SK-N-SH treated with all-trans-retinoic acid at 6 μM for 48 hours (cell line): ENCODE measurements at regions not wholly inside any gene's neighbourhood (a gene's known extent, or its start where the extent isn't known, plus 50 kb on each side); places are given as distances from the start of the nearest gene placed in this dataset.

Experiments used
- ATAC-seq: fragments of 200-7000 bp; cut with Tn5 transposase; 3 replicates; pipeline ENCODE4 v1.9.1; 2020; ENCODE audit warnings: mild to moderate bottlenecking, moderate library complexity
- ARNTL ChIP-seq: fragments of 450-650 bp; formaldehyde crosslinking; IDR thresholded peaks from 2 replicates; pipeline ENCODE4 v1.5.0; 2020; ENCODE audit warnings: low read depth, mild to moderate bottlenecking, moderate library complexity, borderline replicate concordance
- BACH2 ChIP-seq: fragments of 250-450 bp; sonication (Bioruptor Pico); IDR thresholded peaks from 2 replicates; pipeline ENCODE4 v1.9.0; 2021; ENCODE audit warnings: mild to moderate bottlenecking, borderline replicate concordance
- CREB5 ChIP-seq: fragments of 250-450 bp; sonication (Bioruptor Pico); IDR thresholded peaks from 2 replicates; pipeline ENCODE4 v1.5.1; 2020; ENCODE audit warnings: low read depth, mild to moderate bottlenecking, moderate library complexity
- ESRRG ChIP-seq: fragments of 250-450 bp; sonication (Bioruptor Pico); IDR thresholded peaks from 2 replicates; pipeline ENCODE4 v1.6.1; 2021; ENCODE audit warnings: mild to moderate bottlenecking
- GLIS3 ChIP-seq: fragments of 250-450 bp; sonication (Bioruptor Pico); IDR thresholded peaks from 2 replicates; pipeline ENCODE4 v1.5.0; 2020; ENCODE audit warnings: mild to moderate bottlenecking, moderate library complexity
- ISL1 ChIP-seq: fragments of 250-450 bp; sonication (Bioruptor Pico); IDR thresholded peaks from 2 replicates; pipeline ENCODE4 v2.1.2; 2022; ENCODE audit warnings: mild to moderate bottlenecking, moderate library complexity
- OSR1 ChIP-seq: fragments of 250-450 bp; sonication (Bioruptor Pico); IDR thresholded peaks from 2 replicates; pipeline ENCODE4 v1.8.0; 2022; ENCODE audit warnings: moderate library complexity, mild to moderate bottlenecking, inconsistent platforms
- PPARA ChIP-seq: fragments of 250-450 bp; sonication (Bioruptor Pico); IDR thresholded peaks from 2 replicates; pipeline ENCODE4 v1.5.0; 2020; ENCODE audit warnings: mild to moderate bottlenecking, borderline replicate concordance
- RARB ChIP-seq: fragments of 250-450 bp; sonication (Bioruptor Pico); IDR thresholded peaks from 2 replicates; pipeline ENCODE4 v1.8.0; 2021; ENCODE audit warnings: mild to moderate bottlenecking, moderate library complexity
- SNAI2 ChIP-seq: fragments of 250-450 bp; sonication (Bioruptor Pico); IDR thresholded peaks from 2 replicates; pipeline ENCODE4 v1.5.0; 2020; ENCODE audit warnings: mild to moderate bottlenecking, moderate library complexity
- TCF4 ChIP-seq: fragments of 250-450 bp; sonication (Bioruptor Pico); IDR thresholded peaks from 2 replicates; pipeline ENCODE4 v1.8.0; 2021; ENCODE audit warnings: mild to moderate bottlenecking, moderate library complexity, borderline replicate concordance
- TOX ChIP-seq: fragments of 250-450 bp; sonication (Bioruptor Pico); IDR thresholded peaks from 2 replicates; pipeline ENCODE4 v1.8.0; 2021; ENCODE audit warnings: mild to moderate bottlenecking, moderate library complexity, borderline replicate concordance
- TSHZ2 ChIP-seq: fragments of 250-450 bp; sonication (Bioruptor Pico); IDR thresholded peaks from 2 replicates; pipeline ENCODE4 v1.5.0; 2020; ENCODE audit warnings: mild to moderate bottlenecking, moderate library complexity
- ZC3H10 ChIP-seq: fragments of 250-450 bp; sonication (Bioruptor Pico); IDR thresholded peaks from 2 replicates; pipeline ENCODE4 v1.5.1; 2021; ENCODE audit warnings: mild to moderate bottlenecking, moderate library complexity
- ZFP3 ChIP-seq: fragments of 250-450 bp; sonication (Bioruptor Pico); IDR thresholded peaks from 2 replicates; pipeline ENCODE4 v1.5.0; 2020; ENCODE audit warnings: mild to moderate bottlenecking, moderate library complexity
- ZFP30 ChIP-seq: fragments of 450-650 bp; formaldehyde crosslinking; IDR thresholded peaks from 2 replicates; pipeline ENCODE4 v1.5.0; 2022; ENCODE audit warnings: mild to moderate bottlenecking, moderate library complexity
- ZNF565 ChIP-seq: fragments of 450-650 bp; formaldehyde crosslinking; conservative IDR thresholded peaks from 2 replicates; pipeline ENCODE4 v1.5.0; 2020; ENCODE audit warnings: low read depth, mild to moderate bottlenecking, moderate library complexity
- ZNF70 ChIP-seq: fragments of 450-650 bp; formaldehyde crosslinking; IDR thresholded peaks from 2 replicates; pipeline ENCODE4 v1.5.0; 2020; ENCODE audit warnings: mild to moderate bottlenecking, moderate library complexity
- ZNF8 ChIP-seq: fragments of 450-650 bp; formaldehyde crosslinking; IDR thresholded peaks from 2 replicates; pipeline ENCODE4 v1.5.0; 2020; ENCODE audit warnings: mild to moderate bottlenecking, moderate library complexity
- TF ChIP-seq, protein P1 (sequence below): fragments of 250-450 bp; sonication (Bioruptor Pico); IDR thresholded peaks from 2 replicates; pipeline ENCODE4 v1.8.0; 2021; ENCODE audit warnings: low read depth, mild to moderate bottlenecking, moderate library complexity, borderline replicate concordance
- TF ChIP-seq, protein P2 (sequence below): fragments of 250-450 bp; sonication (Bioruptor Pico); IDR thresholded peaks from 2 replicates; pipeline ENCODE4 v1.8.0; 2020; ENCODE audit warnings: mild to moderate bottlenecking, moderate library complexity, borderline replicate concordance
- TF ChIP-seq, protein P3 (sequence below): fragments of 250-450 bp; sonication (Bioruptor Pico); IDR thresholded peaks from 2 replicates; pipeline ENCODE4 v1.5.1; 2021; ENCODE audit warnings: mild to moderate bottlenecking, moderate library complexity

- no peak for ATAC-seq
- TF ChIP-seq ISL1 (CRISPR knock-in tag) = no peak
- TF ChIP-seq GLIS3 = no peak
- TF ChIP-seq, protein P1, sequence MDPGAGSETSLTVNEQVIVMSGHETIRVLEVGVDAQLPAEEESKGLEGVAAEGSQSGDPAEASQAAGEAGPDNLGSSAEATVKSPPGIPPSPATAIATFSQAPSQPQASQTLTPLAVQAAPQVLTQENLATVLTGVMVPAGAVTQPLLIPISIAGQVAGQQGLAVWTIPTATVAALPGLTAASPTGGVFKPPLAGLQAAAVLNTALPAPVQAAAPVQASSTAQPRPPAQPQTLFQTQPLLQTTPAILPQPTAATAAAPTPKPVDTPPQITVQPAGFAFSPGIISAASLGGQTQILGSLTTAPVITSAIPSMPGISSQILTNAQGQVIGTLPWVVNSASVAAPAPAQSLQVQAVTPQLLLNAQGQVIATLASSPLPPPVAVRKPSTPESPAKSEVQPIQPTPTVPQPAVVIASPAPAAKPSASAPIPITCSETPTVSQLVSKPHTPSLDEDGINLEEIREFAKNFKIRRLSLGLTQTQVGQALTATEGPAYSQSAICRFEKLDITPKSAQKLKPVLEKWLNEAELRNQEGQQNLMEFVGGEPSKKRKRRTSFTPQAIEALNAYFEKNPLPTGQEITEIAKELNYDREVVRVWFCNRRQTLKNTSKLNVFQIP (CRISPR knock-in tag) = no peak
- TF ChIP-seq ZFP30 (CRISPR knock-in tag) = no peak
- TF ChIP-seq RARB (CRISPR knock-in tag) = no peak
- no peak for TF ChIP-seq SNAI2 (CRISPR knock-in tag)
- TF ChIP-seq ARNTL (CRISPR knock-in tag) = no peak
- TF ChIP-seq, protein P2, sequence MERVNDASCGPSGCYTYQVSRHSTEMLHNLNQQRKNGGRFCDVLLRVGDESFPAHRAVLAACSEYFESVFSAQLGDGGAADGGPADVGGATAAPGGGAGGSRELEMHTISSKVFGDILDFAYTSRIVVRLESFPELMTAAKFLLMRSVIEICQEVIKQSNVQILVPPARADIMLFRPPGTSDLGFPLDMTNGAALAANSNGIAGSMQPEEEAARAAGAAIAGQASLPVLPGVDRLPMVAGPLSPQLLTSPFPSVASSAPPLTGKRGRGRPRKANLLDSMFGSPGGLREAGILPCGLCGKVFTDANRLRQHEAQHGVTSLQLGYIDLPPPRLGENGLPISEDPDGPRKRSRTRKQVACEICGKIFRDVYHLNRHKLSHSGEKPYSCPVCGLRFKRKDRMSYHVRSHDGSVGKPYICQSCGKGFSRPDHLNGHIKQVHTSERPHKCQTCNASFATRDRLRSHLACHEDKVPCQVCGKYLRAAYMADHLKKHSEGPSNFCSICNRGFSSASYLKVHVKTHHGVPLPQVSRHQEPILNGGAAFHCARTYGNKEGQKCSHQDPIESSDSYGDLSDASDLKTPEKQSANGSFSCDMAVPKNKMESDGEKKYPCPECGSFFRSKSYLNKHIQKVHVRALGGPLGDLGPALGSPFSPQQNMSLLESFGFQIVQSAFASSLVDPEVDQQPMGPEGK = no peak
- TF ChIP-seq TOX (CRISPR knock-in tag) = no peak
- no peak for TF ChIP-seq OSR1 (CRISPR knock-in tag)
- TF ChIP-seq CREB5 (CRISPR knock-in tag) = no peak
- TF ChIP-seq, protein P3, sequence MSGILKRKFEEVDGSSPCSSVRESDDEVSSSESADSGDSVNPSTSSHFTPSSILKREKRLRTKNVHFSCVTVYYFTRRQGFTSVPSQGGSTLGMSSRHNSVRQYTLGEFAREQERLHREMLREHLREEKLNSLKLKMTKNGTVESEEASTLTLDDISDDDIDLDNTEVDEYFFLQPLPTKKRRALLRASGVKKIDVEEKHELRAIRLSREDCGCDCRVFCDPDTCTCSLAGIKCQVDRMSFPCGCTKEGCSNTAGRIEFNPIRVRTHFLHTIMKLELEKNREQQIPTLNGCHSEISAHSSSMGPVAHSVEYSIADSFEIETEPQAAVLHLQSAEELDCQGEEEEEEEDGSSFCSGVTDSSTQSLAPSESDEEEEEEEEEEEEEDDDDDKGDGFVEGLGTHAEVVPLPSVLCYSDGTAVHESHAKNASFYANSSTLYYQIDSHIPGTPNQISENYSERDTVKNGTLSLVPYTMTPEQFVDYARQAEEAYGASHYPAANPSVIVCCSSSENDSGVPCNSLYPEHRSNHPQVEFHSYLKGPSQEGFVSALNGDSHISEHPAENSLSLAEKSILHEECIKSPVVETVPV (CRISPR knock-in tag) = no peak
- no peak for TF ChIP-seq TCF4 (CRISPR knock-in tag)
- TF ChIP-seq BACH2 = no peak
- no peak for TF ChIP-seq ZFP3
- no peak for TF ChIP-seq TSHZ2
Measured at GRCh38 chr7:46143949-46144917, 223.2 kb upstream of the IGFBP3 start.

GRCh38 chr7:46143421-46143820, 222.3 kb upstream of the IGFBP3 start:
- no peak for ATAC-seq
- TF ChIP-seq ZNF565 (CRISPR knock-in tag) (no peak), ESRRG (no peak), ARNTL (CRISPR knock-in tag) (no peak), GLIS3 (no peak), PPARA (CRISPR knock-in tag) (no peak), TCF4 (CRISPR knock-in tag) (no peak), ZNF70 (CRISPR knock-in tag) (no peak), CREB5 (CRISPR knock-in tag) (no peak), ZC3H10 (CRISPR knock-in tag) (no peak), ZNF8 (CRISPR knock-in tag) (no peak), OSR1 (CRISPR knock-in tag) (no peak), BACH2 (no peak), TSHZ2 (no peak)
- TF ChIP-seq, protein P2 = no peak
